GM18870 (cell line): ENCODE measurements at regions not wholly inside any gene's neighbourhood (a gene's known extent, or its start where the extent isn't known, plus 50 kb on each side); places are given as distances from the start of the nearest gene placed in this dataset.
"Not testable (repeated sequence)": the region's sequence is repeated elsewhere in the genome, so short reads cannot be mapped to it uniquely, and the experiment has no call there.

ENCODE experiments used
- ATAC-seq: cut with Tn5 transposase; IDR thresholded peaks from one replicate; pipeline ENCODE4 v1.9.1; 2021; ENCODE audit warnings: moderate library complexity; ENCODE audit not compliant: unreplicated experiment

DNA sequence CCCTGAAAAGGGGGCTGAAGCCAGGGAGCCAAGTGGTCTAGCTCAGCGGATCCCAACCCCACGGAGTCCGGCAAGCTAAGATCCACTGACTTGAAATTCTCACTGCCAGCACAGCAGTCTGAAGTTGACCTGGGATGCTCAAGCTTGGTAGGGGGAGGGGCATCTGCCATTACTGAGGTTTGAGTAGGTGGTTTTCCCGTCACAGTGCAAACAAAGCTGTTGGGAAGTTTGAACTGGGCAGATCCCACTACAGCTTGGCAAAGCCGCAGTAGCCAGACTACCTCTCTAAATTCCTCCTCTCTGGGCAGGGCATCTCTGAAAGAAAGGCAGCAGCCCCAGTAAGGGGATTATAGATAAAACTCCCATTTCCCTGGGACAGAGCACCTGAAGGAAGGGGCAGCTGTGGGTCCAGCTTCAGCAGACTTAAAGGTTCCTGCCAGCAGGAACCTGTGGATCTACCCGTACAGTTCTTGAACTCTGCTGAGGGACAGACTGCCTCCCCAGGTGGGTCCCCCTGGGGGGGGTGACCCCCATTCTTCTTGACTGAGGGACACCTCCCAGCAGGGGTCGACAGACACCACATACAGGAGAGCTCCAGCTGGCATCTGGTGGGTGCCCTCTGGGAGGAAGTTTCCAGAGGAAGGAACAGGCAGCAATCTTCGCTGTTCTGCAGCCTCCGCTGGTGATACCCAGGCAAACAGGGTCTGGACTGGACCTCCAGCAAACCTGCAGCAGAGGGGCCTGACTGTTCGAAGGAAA, 156.4 kb upstream of the ETV3 start:
- ATAC-seq: not testable (repeated sequence)

GRCh38 chr1:157292809-157293564, 154.8 kb upstream of the ETV3 start:
- ATAC-seq: no peak

GRCh38 chr1:157292302-157292701, 154.1 kb upstream of the ETV3 start:
- no peak for ATAC-seq

DNA sequence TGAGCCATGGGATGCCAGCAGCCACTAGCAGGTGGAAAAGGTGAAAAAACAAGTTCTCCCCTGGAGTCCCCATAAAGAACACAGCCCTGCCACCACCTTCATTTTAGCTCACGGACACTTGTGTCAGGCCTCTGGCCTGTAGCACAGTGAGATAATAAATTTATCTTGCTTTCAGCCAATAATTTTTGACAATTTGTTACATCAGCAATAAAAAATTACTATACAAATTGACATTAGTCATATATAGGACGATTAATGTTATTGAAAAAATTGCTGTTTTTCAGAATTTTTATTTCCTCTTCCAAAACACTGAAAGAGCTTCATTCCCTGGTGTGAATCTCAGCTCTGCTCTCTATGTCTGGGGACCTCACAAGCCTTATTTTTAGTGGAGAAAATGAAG, 152.9 kb upstream of the ETV3 start:
- no peak for ATAC-seq

DNA sequence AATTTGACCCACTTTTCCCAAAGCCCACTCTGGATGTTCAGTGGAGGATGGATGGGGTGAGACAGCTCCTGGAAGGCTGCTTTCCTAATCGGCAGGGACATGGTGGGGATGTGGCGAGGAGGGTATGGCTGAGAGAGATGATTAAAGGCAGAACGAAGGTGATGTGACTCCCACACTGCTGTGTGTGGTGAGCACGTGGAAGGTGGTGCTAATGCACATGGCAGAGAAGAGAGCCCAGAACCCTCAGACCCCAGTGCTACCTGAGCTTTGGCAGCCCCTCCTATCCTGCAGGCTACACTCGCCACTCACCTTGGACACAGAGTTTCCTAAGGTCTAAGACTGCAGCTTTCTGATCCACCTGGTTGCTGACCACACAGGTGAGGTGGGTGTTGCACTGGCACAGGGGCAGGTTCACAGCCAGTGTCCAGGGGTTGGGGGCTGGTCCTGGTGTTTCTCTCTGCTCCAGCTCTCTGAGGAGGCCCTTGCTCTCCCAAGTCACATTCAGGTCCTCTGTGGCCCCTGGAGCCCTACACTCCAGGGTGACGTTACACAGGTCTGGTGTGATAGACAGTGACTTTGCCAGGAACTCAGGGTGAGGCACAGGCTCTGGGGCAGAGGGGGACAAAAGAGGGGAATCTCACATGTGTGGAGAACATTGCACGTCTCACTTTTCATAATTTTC, 151.4 kb upstream of the ETV3 start:
- ATAC-seq: no peak

DNA sequence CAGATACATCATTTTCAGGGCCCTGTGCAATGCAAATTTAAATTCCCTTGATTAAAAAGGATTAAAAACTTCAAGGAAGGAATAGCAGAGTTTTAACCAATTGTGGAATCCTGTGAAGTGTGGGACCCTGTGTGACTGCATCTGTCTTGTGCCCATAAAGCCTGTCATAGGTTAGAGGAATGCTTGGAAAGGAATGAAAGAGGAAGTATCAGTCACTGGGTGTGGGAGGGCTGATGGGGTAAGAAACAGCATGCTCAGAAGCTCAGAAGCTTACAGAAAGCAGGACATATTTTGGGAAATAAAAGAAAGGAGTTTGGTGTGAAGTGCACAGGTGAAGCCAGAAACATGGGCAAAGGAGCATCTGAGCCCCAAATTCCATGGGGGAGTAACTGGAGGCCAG, 150.8 kb upstream of the ETV3 start:
- ATAC-seq: no peak

GRCh38 chr1:157288492-157288891, 150.3 kb upstream of the ETV3 start:
- ATAC-seq: no peak

GRCh38 chr1:157288006-157288405, 149.8 kb upstream of the ETV3 start:
- no peak for ATAC-seq

- ATAC-seq: no peak
Measured at GRCh38 chr1:157287462-157287861, 149.3 kb upstream of the ETV3 start.

DNA sequence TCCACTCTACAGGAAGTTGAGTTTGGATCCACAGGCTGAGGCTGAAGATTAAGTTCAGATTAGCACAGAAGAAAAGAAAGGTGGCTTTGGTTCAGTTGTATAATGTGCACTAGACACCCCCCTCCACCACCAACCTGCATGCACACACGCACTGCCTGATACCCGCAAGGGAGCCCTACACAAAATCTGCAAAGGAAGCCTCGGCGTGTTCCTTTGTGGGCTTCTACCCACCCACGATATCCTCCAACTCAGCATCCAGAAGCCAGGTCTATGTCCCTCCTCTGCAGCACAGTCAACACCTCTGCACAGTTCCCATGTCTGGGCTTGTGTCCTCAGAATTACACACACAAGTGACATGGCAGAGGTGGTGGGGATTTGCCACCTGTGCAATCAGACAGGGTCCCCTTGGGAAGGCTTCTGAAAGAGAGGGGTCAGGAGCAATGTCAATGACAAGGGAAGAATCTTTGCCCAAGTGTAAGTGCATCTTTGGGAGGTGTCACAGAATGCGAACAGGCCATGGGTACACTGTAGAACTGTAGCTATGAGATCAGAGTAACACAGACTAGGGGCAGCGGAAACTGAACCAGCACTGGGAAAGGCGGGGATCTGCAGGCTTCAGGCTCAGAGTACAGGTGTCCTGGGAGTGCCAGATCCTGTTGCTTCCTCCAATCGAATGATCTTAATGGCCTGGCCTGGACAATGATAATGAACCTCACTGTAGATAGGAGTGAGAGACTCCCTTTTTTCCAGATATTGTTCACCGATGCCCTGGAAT, 148.6 kb upstream of the ETV3 start:
- ATAC-seq: no peak

- no peak for ATAC-seq
Measured at GRCh38 chr1:157286096-157286495, 147.9 kb upstream of the ETV3 start.

DNA sequence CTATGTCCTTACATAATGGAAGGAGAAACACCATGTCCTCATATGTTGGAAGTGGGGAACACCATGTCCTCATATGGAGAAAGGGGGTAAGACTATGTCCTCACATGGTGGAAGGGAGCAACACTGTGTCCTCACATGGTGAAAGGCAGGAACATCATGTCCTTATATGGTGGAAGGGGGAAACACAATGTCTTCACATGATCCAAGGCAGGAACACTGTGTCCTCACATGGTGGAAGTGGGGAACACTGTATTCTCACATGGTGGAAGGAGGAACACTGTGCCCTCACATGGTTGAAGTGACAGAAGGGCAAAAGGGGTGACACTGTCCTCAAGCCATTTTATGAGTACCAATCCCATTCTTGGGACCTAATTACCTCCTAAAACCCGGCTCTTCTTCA, 146.3 kb upstream of the ETV3 start:
- no peak for ATAC-seq

DNA sequence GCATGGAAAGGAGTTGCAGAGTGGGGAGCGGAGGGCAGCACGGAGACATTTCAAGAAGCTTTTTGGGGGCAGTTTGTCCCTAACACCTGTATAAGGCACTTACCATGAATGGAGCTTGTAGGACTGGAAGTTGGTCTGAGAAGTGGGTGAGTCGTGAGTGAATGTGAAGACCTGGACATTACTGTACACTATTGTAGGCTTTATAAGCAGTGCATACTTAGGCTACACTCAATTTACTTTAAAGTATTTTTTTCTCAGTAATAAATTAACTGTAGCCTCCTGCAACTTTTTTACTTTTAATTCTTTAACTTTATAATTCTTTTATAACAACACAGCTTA, 141.6 kb upstream of the ETV3 start:
- no peak for ATAC-seq

DNA sequence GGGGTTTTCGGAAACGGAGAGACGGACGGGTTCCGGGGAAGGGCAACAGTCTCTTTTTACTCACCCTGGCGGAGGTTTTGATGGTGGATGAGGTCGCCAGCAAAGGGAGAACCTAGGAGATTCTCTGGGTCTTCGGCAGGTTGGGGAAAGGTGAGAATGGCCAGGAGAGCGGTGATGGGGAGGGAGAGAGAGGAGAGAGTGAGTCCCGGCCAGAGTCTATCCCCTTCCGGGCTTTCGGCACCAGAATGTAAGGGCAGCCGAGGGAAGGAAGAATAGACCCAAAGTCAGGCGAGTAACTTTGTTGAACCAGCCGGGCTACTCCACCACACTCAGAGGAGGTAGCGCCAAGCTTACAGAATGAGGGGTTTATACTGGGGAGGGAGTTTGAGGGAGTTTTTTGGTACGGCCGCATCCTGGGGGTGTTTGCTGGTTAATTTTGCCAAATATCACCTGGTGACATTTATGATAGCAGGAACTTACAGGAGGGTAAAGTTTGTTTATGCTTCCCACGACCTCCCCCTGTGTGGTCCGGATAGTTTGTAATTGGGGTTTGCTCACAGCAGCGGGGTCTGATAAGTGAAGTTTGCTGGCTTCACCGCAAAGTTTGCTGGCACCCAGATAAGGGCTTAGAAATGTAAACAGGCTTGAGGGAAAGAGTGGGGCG, 141.1 kb upstream of the ETV3 start:
- no peak for ATAC-seq

DNA sequence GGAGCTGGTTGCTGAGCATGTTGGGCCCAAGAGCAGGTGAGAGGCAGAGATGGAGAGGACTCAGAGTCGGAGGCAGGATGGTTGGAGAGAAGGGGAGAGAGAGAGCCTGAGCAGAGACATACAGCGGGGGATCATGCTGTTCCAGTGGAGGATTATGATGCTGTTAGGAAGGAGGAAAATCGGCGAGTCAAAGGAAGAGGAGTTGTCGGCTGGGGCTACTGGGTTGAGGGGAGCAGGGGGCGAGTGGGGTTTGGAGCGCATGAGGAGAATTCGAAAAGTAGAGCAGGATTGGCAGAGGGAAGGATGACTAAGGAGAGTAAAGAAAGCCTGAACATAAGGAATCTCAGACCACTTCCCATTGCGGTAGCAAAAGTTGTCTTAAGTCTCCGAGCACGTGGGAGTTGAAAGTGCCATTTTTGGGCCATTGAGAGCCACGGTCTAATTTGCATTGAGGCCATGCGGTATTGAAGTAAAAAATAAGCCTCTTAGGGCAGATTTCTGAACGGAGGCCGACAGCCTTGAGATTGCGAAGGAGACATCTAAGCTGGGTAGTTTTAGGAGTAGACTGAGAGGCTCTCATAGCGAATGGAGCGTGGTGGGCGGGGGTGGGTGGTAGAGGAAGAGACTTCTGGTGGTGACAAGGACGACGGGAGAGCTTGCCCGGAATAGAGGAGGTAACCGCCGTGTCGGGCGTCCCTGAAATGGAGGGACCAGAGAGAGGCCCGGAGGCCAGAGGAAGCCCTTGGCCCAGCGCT, 140.4 kb upstream of the ETV3 start:
- no peak for ATAC-seq

GRCh38 chr1:157277913-157278312, 139.7 kb upstream of the ETV3 start:
- no peak for ATAC-seq

DNA sequence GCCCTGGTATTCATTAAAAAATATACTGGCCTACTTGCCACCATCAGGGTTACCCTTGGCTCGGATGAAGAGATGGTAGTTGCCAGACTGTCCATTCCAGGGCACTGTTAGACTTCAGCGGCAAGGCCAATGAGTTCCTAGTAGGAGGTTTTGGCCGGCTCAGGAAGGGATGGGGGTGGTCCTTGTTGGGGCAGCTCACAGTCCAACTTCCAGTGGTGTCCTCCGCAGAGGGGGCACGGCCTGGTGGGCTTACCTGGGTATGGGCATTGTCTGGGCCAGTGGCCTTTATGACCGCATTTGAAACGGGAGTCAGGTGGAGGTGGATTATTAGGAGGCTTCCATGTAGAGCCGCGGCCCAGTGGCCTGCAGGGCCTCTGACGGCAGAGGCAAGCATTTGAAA, 139.1 kb upstream of the ETV3 start:
- no peak for ATAC-seq

DNA sequence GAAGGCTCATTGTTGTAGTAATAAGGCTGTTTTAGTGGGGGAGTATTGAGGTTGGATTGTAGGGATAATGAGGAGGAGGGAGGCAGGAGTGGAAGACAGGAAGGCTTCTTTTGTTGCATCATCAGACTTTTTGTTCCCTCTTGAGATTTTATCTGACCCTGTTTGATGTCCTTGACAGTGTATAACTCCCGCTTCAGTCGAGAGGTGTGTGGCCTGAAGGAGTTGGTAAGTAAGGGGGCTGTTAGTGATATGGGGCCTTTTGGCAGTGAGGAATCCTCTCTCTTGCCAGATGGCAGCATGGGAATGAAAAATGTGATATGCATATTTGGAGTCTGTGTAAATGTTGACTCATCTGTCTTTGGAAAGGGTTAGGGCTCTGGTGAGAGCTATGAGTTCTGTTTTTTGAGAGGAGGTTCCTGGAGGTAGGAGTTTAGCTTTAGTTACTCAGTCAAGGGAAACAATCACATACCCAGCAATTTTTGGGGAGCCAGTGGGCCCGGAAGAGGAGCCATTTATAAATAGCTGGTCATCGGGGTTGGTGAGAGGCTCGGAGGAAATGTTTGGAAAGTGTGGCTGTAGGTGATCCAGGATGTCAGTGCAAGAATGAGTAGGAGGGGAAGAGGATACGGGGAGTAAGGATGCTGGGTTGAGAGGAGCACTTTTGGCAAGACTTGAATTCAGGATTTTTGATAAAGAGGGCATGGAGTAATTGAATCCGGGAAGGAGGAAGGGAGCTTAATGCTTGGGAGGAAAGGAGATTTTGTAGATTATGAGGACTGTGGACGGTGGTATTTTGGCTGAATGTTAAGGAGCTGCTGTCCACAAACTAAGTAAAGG, 136.7 kb upstream of the ETV3 start:
- ATAC-seq: no peak
